Neural progenitor cell (in vitro differentiated cells): ENCODE measurements at regions not wholly inside any gene's neighbourhood (a gene's known extent, or its start where the extent isn't known, plus 50 kb on each side); places are given as distances from the start of the nearest gene placed in this dataset.

Experiments used
- EZH2 ChIP-seq: fragments of 200-600 bp; sonication (generic); IDR thresholded peaks from 2 replicates; pipeline ENCODE4 v1.6.1; 2017; ENCODE audit warnings: antibody characterized with exemption, mild to moderate bottlenecking, moderate library complexity
- EZH2phosphoT487 ChIP-seq: fragments of 200-600 bp; sonication (generic); IDR thresholded peaks from 2 replicates; pipeline ENCODE4 v1.6.1; 2017; ENCODE audit warnings: antibody characterized with exemption
- TF ChIP-seq, protein P1 (sequence below): fragments of 200-600 bp; sonication (generic); IDR thresholded peaks from 2 replicates; pipeline ENCODE4 v1.5.1; 2017; ENCODE audit warnings: antibody characterized with exemption, mild to moderate bottlenecking

DNA sequence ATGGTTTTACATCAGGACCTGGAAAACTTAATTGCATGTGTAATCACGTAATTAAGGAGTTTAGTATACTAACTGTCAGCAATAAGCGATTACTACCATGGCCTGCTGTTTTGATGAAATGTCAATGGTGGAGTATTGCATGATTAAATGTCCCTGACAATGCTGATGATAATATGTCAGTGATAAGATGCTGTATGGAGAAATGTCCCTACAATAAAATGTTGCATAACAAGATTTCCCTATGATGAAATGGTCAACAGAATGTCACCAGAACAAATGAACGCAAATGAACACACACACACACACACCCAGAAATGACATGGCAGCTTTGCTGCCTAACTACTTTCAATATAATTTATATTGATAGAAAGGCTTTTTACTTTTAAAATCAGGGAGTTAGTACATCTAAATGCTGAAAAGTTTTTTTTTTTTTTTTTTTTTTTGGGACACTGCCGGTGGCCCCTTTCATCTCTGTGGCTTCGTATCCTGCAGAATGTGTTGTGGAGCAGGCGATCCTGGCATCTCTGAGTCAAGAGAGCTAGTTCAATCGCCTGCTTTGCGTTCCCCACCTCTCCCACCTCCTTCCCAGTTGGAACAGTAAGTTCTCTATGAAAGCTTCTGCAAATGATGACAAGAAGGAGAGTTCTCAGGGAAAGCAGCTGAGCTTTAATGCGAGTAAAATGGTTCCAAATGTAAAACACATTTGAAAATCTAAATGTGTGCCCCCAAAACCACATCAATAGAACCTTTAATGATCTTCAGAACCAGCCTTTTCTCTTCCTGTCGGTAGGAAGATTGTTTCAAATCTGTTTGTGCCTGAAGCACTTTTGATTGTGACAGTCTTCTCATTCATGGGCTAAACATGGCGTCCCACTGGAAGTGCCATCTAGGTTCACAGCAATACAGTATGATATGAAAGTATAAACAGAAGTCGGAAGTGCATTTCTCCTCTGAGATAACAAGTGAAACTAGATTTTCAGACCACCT is 170.1 kb upstream of the GBE1 start:
- TF ChIP-seq, protein P1, sequence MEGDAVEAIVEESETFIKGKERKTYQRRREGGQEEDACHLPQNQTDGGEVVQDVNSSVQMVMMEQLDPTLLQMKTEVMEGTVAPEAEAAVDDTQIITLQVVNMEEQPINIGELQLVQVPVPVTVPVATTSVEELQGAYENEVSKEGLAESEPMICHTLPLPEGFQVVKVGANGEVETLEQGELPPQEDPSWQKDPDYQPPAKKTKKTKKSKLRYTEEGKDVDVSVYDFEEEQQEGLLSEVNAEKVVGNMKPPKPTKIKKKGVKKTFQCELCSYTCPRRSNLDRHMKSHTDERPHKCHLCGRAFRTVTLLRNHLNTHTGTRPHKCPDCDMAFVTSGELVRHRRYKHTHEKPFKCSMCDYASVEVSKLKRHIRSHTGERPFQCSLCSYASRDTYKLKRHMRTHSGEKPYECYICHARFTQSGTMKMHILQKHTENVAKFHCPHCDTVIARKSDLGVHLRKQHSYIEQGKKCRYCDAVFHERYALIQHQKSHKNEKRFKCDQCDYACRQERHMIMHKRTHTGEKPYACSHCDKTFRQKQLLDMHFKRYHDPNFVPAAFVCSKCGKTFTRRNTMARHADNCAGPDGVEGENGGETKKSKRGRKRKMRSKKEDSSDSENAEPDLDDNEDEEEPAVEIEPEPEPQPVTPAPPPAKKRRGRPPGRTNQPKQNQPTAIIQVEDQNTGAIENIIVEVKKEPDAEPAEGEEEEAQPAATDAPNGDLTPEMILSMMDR: no peak
- no peak for TF ChIP-seq EZH2phosphoT487
- no peak for TF ChIP-seq EZH2
